WTC11 (cell line): ENCODE measurements at regions not wholly inside any gene's neighbourhood (a gene's known extent, or its start where the extent isn't known, plus 50 kb on each side); places are given as distances from the start of the nearest gene placed in this dataset.

ENCODE experiments used
- ATAC-seq: fragments of 200-7000 bp; cut with Tn5 transposase; 2 replicates; pipeline ENCODE4 v1.10.0; 2021; ENCODE audit warnings: mild to moderate bottlenecking, moderate library complexity
- CTCF ChIA-PET: fragments of 300-600 bp; sonication (Branson Sonifier 250); formaldehyde crosslinking; loops from one replicate; lab custom pipeline; 2021; ENCODE audit warnings: antibody characterized with exemption; lab: Charles Lee
- POLR2A ChIA-PET: fragments of 350-600 bp; sonication (Branson Sonifier 250); formaldehyde crosslinking; loops from one replicate; lab custom pipeline; 2021; ENCODE audit warnings: antibody characterized with exemption; lab: Charles Lee
- DNase-seq: peaks from one replicate; pipeline ENCODE4 v3.0.0; 2021; ENCODE audit warnings: low spot score
- H3K27ac Mint-ChIP-seq: 2 replicates; pipeline ENCODE4 v1.8.0; 2021; ENCODE audit warnings: mixed read lengths
- H3K27me3 Mint-ChIP-seq: 2 replicates; pipeline ENCODE4 v1.8.0; 2021; ENCODE audit warnings: low read depth, mild to moderate bottlenecking, moderate library complexity, mixed read lengths
- H3K36me3 Mint-ChIP-seq: 2 replicates; pipeline ENCODE4 v1.8.0; 2021; ENCODE audit warnings: mixed read lengths
- H3K4me1 Mint-ChIP-seq: 2 replicates; pipeline ENCODE4 v1.8.0; 2022; ENCODE audit warnings: mixed read lengths
- H3K4me3 Mint-ChIP-seq: 2 replicates; pipeline ENCODE4 v1.8.0; 2021; ENCODE audit warnings: mild to moderate bottlenecking, moderate library complexity, mixed read lengths
- H3K9me3 Mint-ChIP-seq: 2 replicates; pipeline ENCODE4 v1.8.0; 2021; ENCODE audit warnings: mixed read lengths
- ATF6 ChIP-seq: sonication (generic); formaldehyde crosslinking; IDR thresholded peaks from 2 replicates; pipeline ENCODE4 v1.8.1; 2023; ENCODE audit warnings: mild to moderate bottlenecking, missing genetic modification reagents
- E2F1 ChIP-seq: sonication (generic); formaldehyde crosslinking; IDR thresholded peaks from 2 replicates; pipeline ENCODE4 v1.8.0; 2022; ENCODE audit warnings: mild to moderate bottlenecking, missing genetic modification reagents
- FOXK1 ChIP-seq: sonication (generic); formaldehyde crosslinking; IDR thresholded peaks from 2 replicates; pipeline ENCODE4 v1.8.0; 2022; ENCODE audit warnings: mild to moderate bottlenecking, moderate library complexity, missing genetic modification reagents
- GRHL2 ChIP-seq: fragments of 250-450 bp; sonication (Bioruptor Pico); IDR thresholded peaks from 2 replicates; pipeline ENCODE4 v1.8.0; 2022; ENCODE audit warnings: mild to moderate bottlenecking, moderate library complexity; ENCODE audit not compliant: insufficient replicate concordance, severe bottlenecking
- IRF2 ChIP-seq: sonication (generic); formaldehyde crosslinking; IDR thresholded peaks from 2 replicates; pipeline ENCODE4 v1.8.0; 2022; ENCODE audit warnings: low read depth, missing genetic modification reagents, borderline replicate concordance
- MYBL2 ChIP-seq: sonication (generic); formaldehyde crosslinking; IDR thresholded peaks from 2 replicates; pipeline ENCODE4 v1.8.1; 2023; ENCODE audit warnings: mild to moderate bottlenecking, moderate library complexity, missing genetic modification reagents
- NFE2L1 ChIP-seq: sonication (generic); formaldehyde crosslinking; IDR thresholded peaks from 2 replicates; pipeline ENCODE4 v1.8.1; 2023; ENCODE audit warnings: missing genetic modification reagents
- RELA ChIP-seq: sonication (generic); formaldehyde crosslinking; IDR thresholded peaks from 2 replicates; pipeline ENCODE4 v1.8.1; 2022; ENCODE audit warnings: missing genetic modification reagents, mild to moderate bottlenecking, borderline replicate concordance
- ZNF317 ChIP-seq: sonication (generic); formaldehyde crosslinking; IDR thresholded peaks from 2 replicates; pipeline ENCODE4 v1.8.1; 2023; ENCODE audit warnings: low read depth, mild to moderate bottlenecking, moderate library complexity, missing genetic modification reagents, borderline replicate concordance
- TF ChIP-seq, protein P1 (sequence below): fragments of 250-450 bp; sonication (Bioruptor Pico); conservative IDR thresholded peaks from 2 replicates; pipeline ENCODE4 v1.9.0; 2021; ENCODE audit warnings: mild to moderate bottlenecking
- TF ChIP-seq, protein P2 (sequence below): sonication (generic); formaldehyde crosslinking; conservative IDR thresholded peaks from 2 replicates; pipeline ENCODE4 v1.8.1; 2023; ENCODE audit warnings: mild to moderate bottlenecking, low read depth, missing genetic modification reagents, moderate library complexity
- TF ChIP-seq, protein P3 (sequence below): fragments of 250-450 bp; sonication (Bioruptor Pico); IDR thresholded peaks from 2 replicates; pipeline ENCODE4 v1.9.0; 2021; ENCODE audit warnings: mild to moderate bottlenecking
- TF ChIP-seq, protein P4 (sequence below): sonication (generic); formaldehyde crosslinking; IDR thresholded peaks from 2 replicates; pipeline ENCODE4 v1.8.0; 2023; ENCODE audit warnings: missing genetic modification reagents, mild to moderate bottlenecking, borderline replicate concordance

DNA sequence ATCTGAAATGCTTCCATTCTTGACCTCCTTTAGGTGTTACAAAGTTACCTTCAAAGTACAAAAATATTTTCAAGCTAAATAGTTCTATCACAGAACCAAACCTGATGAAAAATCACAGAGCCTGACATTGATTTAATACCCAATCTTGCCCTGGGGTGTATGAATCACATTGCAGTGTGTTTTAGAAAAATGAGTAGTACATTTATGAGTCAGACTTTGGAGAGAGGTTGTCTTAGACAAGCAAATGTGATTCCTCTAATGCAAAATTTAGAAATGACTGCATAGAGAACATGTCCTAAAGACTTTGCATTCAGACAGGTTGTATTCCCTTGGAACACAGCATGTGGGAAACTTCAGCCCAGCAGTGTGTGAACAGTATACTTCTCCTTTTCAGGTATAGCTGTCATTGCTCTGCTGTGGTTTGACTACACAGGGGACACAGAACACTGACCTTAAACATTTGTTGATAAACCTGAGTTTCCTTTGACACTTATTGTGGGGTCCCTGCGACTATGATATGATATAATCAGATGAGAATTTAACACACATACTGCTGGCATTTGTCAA lies 972.1 kb downstream of the JRKL start (continued):
- TF ChIP-seq, protein P1, sequence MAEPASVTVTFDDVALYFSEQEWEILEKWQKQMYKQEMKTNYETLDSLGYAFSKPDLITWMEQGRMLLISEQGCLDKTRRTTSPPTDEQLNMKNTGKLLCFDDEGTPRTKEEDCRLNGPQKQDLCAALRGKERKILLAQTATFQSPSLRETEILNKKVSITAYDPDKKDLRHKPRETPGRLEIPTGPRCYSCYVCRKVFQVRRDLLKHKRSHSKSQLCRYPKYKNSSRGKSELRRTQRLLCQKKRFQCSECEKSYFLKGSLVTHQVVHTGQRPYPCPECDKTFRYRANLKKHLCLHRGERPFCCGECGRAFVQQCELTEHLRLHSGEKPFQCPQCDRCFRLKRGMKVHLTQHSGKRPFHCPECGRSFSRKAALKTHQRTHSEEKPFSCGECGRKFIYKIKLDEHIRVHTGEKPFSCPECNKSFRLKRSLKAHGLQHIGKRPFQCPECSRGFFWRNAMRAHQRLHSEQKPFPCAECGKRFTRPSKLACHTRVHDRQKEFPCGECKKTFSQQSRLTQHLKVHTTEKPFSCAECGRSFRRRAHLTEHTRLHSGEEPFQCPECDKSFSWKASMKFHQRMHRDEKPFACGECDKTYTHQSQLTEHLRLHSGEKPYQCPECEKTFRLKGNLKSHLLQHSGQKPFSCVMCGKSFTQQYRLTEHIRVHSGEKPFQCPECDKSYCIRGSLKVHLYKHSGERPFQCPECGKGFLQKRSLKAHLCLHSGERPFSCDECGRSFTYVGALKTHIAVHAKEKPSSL (CRISPR knock-in tag): no peak
- TF ChIP-seq, protein P2, sequence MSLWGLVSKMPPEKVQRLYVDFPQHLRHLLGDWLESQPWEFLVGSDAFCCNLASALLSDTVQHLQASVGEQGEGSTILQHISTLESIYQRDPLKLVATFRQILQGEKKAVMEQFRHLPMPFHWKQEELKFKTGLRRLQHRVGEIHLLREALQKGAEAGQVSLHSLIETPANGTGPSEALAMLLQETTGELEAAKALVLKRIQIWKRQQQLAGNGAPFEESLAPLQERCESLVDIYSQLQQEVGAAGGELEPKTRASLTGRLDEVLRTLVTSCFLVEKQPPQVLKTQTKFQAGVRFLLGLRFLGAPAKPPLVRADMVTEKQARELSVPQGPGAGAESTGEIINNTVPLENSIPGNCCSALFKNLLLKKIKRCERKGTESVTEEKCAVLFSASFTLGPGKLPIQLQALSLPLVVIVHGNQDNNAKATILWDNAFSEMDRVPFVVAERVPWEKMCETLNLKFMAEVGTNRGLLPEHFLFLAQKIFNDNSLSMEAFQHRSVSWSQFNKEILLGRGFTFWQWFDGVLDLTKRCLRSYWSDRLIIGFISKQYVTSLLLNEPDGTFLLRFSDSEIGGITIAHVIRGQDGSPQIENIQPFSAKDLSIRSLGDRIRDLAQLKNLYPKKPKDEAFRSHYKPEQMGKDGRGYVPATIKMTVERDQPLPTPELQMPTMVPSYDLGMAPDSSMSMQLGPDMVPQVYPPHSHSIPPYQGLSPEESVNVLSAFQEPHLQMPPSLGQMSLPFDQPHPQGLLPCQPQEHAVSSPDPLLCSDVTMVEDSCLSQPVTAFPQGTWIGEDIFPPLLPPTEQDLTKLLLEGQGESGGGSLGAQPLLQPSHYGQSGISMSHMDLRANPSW (CRISPR knock-in tag): no peak
- TF ChIP-seq RELA (CRISPR knock-in tag): no peak
- no peak for TF ChIP-seq MYBL2 (CRISPR knock-in tag)
- TF ChIP-seq FOXK1 (CRISPR knock-in tag): no peak
- TF ChIP-seq IRF2 (CRISPR knock-in tag): no peak
- no peak for TF ChIP-seq NFE2L1 (CRISPR knock-in tag)
- no peak for TF ChIP-seq GRHL2 (CRISPR knock-in tag)
- TF ChIP-seq, protein P3, sequence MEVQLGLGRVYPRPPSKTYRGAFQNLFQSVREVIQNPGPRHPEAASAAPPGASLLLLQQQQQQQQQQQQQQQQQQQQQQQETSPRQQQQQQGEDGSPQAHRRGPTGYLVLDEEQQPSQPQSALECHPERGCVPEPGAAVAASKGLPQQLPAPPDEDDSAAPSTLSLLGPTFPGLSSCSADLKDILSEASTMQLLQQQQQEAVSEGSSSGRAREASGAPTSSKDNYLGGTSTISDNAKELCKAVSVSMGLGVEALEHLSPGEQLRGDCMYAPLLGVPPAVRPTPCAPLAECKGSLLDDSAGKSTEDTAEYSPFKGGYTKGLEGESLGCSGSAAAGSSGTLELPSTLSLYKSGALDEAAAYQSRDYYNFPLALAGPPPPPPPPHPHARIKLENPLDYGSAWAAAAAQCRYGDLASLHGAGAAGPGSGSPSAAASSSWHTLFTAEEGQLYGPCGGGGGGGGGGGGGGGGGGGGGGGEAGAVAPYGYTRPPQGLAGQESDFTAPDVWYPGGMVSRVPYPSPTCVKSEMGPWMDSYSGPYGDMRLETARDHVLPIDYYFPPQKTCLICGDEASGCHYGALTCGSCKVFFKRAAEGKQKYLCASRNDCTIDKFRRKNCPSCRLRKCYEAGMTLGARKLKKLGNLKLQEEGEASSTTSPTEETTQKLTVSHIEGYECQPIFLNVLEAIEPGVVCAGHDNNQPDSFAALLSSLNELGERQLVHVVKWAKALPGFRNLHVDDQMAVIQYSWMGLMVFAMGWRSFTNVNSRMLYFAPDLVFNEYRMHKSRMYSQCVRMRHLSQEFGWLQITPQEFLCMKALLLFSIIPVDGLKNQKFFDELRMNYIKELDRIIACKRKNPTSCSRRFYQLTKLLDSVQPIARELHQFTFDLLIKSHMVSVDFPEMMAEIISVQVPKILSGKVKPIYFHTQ (CRISPR knock-in tag): no peak
- TF ChIP-seq ZNF317 (CRISPR knock-in tag): no peak
- TF ChIP-seq, protein P4, sequence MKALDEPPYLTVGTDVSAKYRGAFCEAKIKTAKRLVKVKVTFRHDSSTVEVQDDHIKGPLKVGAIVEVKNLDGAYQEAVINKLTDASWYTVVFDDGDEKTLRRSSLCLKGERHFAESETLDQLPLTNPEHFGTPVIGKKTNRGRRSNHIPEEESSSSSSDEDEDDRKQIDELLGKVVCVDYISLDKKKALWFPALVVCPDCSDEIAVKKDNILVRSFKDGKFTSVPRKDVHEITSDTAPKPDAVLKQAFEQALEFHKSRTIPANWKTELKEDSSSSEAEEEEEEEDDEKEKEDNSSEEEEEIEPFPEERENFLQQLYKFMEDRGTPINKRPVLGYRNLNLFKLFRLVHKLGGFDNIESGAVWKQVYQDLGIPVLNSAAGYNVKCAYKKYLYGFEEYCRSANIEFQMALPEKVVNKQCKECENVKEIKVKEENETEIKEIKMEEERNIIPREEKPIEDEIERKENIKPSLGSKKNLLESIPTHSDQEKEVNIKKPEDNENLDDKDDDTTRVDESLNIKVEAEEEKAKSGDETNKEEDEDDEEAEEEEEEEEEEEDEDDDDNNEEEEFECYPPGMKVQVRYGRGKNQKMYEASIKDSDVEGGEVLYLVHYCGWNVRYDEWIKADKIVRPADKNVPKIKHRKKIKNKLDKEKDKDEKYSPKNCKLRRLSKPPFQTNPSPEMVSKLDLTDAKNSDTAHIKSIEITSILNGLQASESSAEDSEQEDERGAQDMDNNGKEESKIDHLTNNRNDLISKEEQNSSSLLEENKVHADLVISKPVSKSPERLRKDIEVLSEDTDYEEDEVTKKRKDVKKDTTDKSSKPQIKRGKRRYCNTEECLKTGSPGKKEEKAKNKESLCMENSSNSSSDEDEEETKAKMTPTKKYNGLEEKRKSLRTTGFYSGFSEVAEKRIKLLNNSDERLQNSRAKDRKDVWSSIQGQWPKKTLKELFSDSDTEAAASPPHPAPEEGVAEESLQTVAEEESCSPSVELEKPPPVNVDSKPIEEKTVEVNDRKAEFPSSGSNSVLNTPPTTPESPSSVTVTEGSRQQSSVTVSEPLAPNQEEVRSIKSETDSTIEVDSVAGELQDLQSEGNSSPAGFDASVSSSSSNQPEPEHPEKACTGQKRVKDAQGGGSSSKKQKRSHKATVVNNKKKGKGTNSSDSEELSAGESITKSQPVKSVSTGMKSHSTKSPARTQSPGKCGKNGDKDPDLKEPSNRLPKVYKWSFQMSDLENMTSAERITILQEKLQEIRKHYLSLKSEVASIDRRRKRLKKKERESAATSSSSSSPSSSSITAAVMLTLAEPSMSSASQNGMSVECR (CRISPR knock-in tag): no peak
- TF ChIP-seq E2F1: no peak
- TF ChIP-seq, all 79 proteins: peak for 0

DNA sequence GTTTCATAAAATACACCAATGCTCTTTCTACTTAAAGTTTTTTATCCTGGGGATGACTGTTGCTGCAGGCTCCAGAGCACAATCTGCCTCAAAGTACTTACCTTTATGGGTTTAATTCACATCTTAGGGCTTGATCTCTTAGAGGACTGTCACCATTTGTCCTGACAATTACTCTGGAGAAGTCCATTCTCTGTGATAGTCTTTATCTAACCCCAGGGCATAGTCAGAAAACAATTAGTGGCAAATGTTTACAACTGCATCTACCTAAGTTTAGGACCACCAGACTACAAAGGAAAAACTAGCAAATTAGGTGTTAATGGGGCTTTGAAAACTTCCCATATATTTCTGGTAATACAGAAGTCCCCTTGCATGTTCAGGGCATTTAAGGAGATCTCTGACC lies 973.5 kb downstream of the JRKL start:
- CTCF ChIA-PET: no interaction called here
- no peak overlapping the region for H3K4me3 Mint-ChIP-seq
- POLR2A ChIA-PET: no interaction called here

More for the DNA sequence above, 973.5 kb downstream of the JRKL start:
- no peak for ATAC-seq
- H3K27ac Mint-ChIP-seq: no peak overlapping the region
- DNase-seq: no peak
- H3K27me3 Mint-ChIP-seq: no peaks in the 10 kb centered on the region
- no peaks in the 10 kb centered on the region for H3K36me3 Mint-ChIP-seq
- peaks cover 19% of the 10 kb centered on the region for H3K9me3 Mint-ChIP-seq
- no peaks in the 10 kb centered on the region for H3K4me1 Mint-ChIP-seq
- TF ChIP-seq ATF6 (CRISPR knock-in tag): no peak
- TF ChIP-seq, all 79 proteins: peak for 0
